ENCODE measurements at regions not wholly inside any gene's neighbourhood (a gene's known extent, or its start where the extent isn't known, plus 50 kb on each side); places are given as distances from the start of the nearest gene placed in this dataset.
A peak's percentile ranks its signal among the peaks of the same experiment; 100 is the strongest.

DNA sequence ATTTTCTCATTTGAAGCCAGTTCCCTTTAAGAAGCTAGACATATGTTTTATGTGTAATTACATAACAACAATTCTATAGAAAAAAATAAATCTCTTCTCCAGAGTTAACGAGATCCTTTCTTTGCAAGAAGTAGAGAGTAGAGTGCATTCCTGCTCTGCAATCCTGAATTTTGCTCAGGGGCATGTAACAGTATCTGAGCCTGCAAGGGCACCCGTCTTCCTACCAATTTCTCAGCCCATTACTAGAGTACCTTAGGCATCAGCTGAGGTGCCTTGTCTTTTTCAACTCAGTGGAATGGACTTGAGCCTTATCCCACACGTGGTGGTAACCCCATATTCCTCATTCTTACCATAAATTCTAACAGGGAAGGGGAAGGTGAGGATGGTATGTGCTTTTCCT, 205.9 kb downstream of the IKZF2 start:
- Histone ChIP-seq H3K4me1 (ENCODE audit: insufficient read depth, low read length) (peaks cover 16% of the 10 kb centered on the region), H3K36me3 (ENCODE audit: insufficient read depth, low read length) (no peaks in the 10 kb centered on the region), H3K4me2 (ENCODE audit: insufficient read depth, low read length) (no peak overlapping the region), H3K9me3 (ENCODE audit: low read depth, low read length) (no peaks in the 10 kb centered on the region), H2AFZ (ENCODE audit: low read length) (no peak overlapping the region), H3K27ac (ENCODE audit: low read depth, low read length) (no peak overlapping the region), H3K79me2 (ENCODE audit: insufficient read depth, low read length) (no peaks in the 10 kb centered on the region), H4K20me1 (ENCODE audit: insufficient read depth, low read length) (no peaks in the 10 kb centered on the region), H3K27me3 (ENCODE audit: insufficient read depth, low read length) (no peaks in the 10 kb centered on the region), H3K4me3 (ENCODE audit: insufficient read depth, low read length) (no peak overlapping the region)
- TF ChIP-seq, protein P1, sequence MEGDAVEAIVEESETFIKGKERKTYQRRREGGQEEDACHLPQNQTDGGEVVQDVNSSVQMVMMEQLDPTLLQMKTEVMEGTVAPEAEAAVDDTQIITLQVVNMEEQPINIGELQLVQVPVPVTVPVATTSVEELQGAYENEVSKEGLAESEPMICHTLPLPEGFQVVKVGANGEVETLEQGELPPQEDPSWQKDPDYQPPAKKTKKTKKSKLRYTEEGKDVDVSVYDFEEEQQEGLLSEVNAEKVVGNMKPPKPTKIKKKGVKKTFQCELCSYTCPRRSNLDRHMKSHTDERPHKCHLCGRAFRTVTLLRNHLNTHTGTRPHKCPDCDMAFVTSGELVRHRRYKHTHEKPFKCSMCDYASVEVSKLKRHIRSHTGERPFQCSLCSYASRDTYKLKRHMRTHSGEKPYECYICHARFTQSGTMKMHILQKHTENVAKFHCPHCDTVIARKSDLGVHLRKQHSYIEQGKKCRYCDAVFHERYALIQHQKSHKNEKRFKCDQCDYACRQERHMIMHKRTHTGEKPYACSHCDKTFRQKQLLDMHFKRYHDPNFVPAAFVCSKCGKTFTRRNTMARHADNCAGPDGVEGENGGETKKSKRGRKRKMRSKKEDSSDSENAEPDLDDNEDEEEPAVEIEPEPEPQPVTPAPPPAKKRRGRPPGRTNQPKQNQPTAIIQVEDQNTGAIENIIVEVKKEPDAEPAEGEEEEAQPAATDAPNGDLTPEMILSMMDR (IDR thresholded peaks at IDR 0.05; ENCODE audit: extremely low read depth, low read depth, low read length) = no peak
- DNase-seq (ENCODE audit: insufficient read length, low spot score, missing footprints) = no peak

DNA sequence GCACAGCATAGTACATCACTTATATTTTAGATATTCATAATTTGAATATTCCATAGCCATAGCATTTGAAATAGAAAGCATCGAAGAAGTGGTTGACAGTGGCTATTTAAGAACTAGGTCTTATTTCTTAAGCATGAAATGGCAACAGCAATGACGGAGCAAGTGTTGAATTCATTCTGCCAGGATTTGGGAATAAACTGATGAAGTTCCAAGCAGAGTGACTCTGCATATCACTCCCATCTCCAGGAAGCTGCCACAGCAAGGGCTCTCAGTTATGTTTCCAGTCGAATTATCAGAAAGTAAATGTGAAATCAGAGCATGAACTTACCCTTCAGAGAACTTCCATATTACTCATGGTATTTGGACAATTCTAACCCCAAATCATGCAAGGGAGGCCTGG, 208.1 kb downstream of the IKZF2 start:
- TF ChIP-seq, protein P1 (IDR thresholded peaks at IDR 0.05; ENCODE audit: extremely low read depth, low read depth, low read length) = no peak
- Histone ChIP-seq H3K27me3 (ENCODE audit: insufficient read depth, low read length) (no peaks in the 10 kb centered on the region), H3K79me2 (ENCODE audit: insufficient read depth, low read length) (no peaks in the 10 kb centered on the region), H3K9me3 (ENCODE audit: low read depth, low read length) (no peaks in the 10 kb centered on the region), H4K20me1 (ENCODE audit: insufficient read depth, low read length) (no peaks in the 10 kb centered on the region), H3K4me2 (ENCODE audit: insufficient read depth, low read length) (no peak overlapping the region), H3K4me3 (ENCODE audit: insufficient read depth, low read length) (no peak overlapping the region), H3K27ac (ENCODE audit: low read depth, low read length) (no peak overlapping the region), H2AFZ (ENCODE audit: low read length) (no peak overlapping the region), H3K36me3 (ENCODE audit: insufficient read depth, low read length) (no peaks in the 10 kb centered on the region), H3K4me1 (ENCODE audit: insufficient read depth, low read length) (peaks cover 5% of the 10 kb centered on the region)
- DNase-seq (ENCODE audit: insufficient read length, low spot score, missing footprints) = no peak

GRCh38 chr2:212941361-212941760, 210.1 kb downstream of the IKZF2 start:
- H3K27ac ChIP-seq (ENCODE audit: low read depth, low read length) = no peak overlapping the region
- no peak overlapping the region for H3K4me3 ChIP-seq (ENCODE audit: insufficient read depth, low read length)
- no peak overlapping the region for H3K4me2 ChIP-seq (ENCODE audit: insufficient read depth, low read length)
- H3K9me3 ChIP-seq (ENCODE audit: low read depth, low read length) = no peaks in the 10 kb centered on the region
- H2AFZ ChIP-seq (ENCODE audit: low read length) = no peak overlapping the region
- no peaks in the 10 kb centered on the region for H3K27me3 ChIP-seq (ENCODE audit: insufficient read depth, low read length)
- H3K79me2 ChIP-seq (ENCODE audit: insufficient read depth, low read length) = no peaks in the 10 kb centered on the region
- no peaks in the 10 kb centered on the region for H4K20me1 ChIP-seq (ENCODE audit: insufficient read depth, low read length)
- H3K36me3 ChIP-seq (ENCODE audit: insufficient read depth, low read length) = no peaks in the 10 kb centered on the region
- TF ChIP-seq, protein P1 (IDR thresholded peaks at IDR 0.05; ENCODE audit: extremely low read depth, low read depth, low read length) = no peak
- DNase-seq (ENCODE audit: insufficient read length, low spot score, missing footprints) = no peak
- H3K4me1 ChIP-seq (ENCODE audit: insufficient read depth, low read length) = peaks cover 5% of the 10 kb centered on the region

DNA sequence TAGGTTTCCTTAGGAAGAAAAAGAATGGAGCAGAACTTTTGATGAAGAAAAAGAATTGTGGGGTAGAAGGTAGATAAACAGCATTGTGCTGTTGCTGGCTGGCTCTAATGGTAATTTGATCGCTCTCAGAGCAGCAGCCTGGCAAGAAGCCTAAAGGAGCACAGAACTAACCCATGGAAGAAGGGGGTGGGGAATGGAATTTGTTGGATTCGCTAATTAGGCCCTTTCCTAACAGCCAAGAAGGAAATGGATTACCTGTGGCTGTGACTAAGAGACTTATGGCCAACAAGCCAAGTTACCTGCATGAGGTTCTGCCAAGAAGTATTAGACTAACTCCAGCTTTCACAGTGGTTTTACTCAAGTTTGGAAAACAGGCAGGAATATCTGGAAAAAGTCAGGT, 210.6 kb downstream of the IKZF2 start:
- H3K79me2 ChIP-seq (ENCODE audit: insufficient read depth, low read length) = no peaks in the 10 kb centered on the region
- no peak overlapping the region for H3K4me3 ChIP-seq (ENCODE audit: insufficient read depth, low read length)
- no peaks in the 10 kb centered on the region for H3K36me3 ChIP-seq (ENCODE audit: insufficient read depth, low read length)
- peaks cover 7% of the 10 kb centered on the region for H3K4me1 ChIP-seq (ENCODE audit: insufficient read depth, low read length)
- peak overlapping the region; percentile 4 for H2AFZ ChIP-seq (ENCODE audit: low read length)
- TF ChIP-seq, protein P1 (IDR thresholded peaks at IDR 0.05; ENCODE audit: extremely low read depth, low read depth, low read length) = no peak
- no peaks in the 10 kb centered on the region for H3K9me3 ChIP-seq (ENCODE audit: low read depth, low read length)
- no peaks in the 10 kb centered on the region for H4K20me1 ChIP-seq (ENCODE audit: insufficient read depth, low read length)
- H3K27ac ChIP-seq (ENCODE audit: low read depth, low read length) = no peak overlapping the region
- no peaks in the 10 kb centered on the region for H3K27me3 ChIP-seq (ENCODE audit: insufficient read depth, low read length)
- H3K4me2 ChIP-seq (ENCODE audit: insufficient read depth, low read length) = peak overlapping the region; percentile 13
- no peak for DNase-seq (ENCODE audit: insufficient read length, low spot score, missing footprints)

Data from osteoblast (primary cell).